NAMALWA (cell line): ENCODE measurements at regions not wholly inside any gene's neighbourhood (a gene's known extent, or its start where the extent isn't known, plus 50 kb on each side); places are given as distances from the start of the nearest gene placed in this dataset.

Experiments
- DNase-seq: peaks from one replicate; pipeline ENCODE4 v3.0.0-alpha.2; 2015; ENCODE audit warnings: low spot score

DNA sequence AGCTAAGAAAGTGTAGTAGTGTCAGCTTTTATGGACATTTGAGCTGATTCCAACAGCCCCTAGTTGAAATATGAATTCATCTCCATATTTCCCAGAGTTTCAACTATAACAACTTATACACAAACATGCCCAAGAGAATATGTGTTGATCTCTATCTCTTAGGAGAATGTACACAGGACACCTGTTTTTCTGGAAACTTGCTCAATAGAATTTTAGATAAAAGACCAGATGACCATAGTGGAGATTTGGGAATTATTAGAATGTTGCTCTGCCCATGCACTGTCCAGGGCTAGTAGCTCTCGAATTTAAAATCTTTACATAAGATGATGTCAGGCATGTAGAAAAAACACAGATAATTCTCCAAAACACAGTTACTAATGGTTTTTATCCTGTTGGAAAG is 162.3 kb upstream of the VRK2 start:
- no peak for DNase-seq

DNA sequence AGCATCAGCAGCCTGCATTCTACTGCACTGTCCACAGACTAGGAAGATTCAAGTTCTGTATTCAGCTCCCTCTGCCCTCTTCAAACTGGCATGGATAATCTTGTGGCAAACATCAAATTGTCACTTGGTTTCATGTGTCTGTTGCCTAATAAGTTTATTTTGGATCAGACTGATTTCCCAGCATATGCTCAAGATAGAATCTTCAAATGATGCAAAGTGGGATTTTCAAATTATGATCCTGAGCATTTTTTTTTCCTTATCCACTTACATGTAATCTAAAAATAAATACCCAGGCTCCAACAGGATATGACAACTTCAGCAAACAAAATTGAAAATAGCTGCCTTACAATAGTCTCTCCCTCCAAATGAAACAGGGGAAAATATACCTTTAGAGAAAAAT is 160.9 kb upstream of the VRK2 start:
- DNase-seq: no peak

DNA sequence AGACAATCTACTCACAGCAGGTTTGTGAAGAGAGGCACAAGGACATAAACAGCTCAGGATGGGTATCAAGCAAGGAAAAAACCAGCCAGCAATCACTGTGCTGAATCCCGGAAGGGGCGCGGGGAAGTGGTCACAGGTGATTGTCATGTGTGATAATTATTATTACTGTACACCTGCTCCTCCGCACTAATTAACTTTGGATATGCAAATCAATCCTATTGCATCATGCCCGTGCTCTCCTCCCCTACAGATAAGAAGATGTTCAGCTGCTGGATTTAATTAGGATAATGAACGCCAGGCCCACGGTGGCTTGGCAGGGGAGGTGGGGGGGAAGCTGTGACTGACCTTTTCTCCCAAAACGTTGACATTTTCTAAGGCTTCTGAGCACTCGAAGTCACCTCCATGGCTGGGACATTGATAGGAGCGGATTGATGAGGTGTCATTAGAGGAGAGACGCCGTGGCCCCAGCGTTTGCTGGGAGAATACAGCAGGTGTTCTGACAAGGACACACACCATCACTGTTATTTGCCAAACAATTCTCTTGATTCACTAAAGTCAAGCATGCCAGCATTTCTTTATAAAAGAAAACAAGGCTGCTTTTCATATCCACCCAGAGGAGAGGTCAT is 160.3 kb upstream of the VRK2 start:
- no peak for DNase-seq

DNA sequence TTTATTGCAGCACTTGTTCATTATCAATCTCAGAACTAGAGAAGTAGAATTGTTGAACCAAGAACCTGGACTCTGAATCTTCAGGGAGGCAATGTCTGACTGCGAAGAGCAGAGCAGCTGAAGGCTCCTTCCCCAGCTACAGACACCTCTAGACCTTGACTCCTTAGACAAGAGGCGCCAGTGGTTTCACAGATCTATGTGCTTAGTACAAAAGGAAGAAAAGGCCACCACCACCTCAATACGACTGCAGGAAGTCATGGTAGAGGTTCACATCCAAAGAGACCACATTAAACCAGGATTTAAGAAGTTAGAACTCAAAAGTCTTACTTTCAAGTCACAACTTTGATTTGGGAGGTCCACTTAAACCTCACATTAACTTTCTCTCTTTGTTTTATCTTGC is 158.1 kb upstream of the VRK2 start:
- no peak for DNase-seq

DNA sequence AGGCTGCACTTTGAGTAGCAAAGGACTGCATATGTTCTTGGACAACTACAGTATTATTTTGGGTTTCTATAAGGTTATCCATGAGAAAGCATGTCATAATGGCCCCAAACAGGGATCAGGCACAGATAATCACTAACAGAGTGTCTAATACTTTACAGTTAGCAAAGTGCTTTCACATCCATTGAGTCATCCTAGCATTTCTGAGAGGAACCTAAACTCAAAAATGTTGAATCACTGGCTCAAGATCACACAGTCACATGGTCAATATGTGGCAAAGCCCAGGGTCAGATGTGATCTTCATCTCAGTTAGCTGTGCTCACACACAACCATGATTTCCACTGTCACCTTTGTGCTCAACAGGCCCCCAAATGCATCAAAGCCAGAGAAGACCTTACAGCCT is 156.1 kb upstream of the VRK2 start:
- no peak for DNase-seq

DNA sequence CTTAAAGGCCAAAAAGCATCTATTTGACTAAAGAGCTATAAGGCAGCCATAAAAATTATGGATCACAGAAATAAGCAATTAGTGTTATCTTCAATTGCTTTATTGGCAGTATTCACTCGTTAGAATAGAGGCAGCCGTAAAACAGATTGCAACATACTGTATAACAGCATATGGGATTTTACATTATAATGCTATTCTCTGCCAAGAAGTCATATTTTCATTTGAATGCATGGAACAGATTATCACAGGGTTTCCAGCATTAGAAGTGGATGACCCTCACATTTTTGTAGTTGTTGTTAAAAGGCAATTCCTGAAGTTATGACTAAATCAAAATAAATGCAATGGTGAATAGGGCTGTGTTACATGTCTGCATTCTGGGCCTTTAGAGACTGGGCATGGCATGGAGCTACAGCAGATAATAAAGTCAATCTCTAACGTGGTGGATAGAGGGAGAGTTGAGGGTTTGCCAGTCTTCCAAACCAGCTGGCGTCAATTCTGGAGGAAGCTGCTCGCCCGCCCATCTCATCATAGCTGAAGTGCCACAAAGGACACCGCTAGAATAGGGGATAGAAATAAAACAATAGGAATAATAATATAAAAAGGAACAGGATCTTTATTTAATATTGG is 155.4 kb upstream of the VRK2 start:
- no peak for DNase-seq

DNA sequence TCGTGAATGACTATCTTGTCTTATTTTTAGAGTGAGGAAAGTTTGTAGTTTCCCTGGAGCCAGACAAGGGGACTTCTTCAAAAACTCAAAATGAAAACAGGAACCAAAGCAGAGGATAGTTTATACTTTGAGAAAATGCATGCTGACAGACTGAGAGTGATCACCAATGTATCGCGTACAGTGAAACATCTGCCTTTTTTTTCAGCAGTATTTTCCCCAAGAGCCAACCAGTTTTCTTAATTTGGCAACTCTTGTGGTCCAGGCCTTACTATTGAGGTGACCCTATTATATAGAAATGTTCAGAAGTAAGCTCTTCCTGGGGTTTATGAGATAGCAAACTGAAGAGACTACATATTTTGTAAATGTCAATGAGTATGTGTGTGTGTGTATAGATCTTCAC is 153.7 kb upstream of the VRK2 start:
- no peak for DNase-seq

DNA sequence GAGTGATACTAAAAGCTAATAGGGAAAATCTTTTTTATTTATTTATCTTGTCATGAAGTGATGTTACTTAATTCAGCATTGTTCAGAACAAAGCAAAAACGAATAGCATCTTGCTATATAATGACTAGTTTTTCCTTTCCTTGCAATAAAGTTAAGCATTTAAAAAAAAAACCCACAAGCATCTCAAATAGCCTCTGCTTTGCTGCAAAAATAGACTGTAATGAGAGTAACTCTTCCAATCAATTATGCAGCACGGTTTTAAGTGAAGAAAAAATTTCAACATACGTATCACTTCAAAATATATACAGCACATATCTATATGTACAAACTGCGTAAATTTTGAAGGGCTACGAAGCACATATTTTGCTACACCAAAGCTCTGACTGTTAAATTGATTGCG is 153.3 kb upstream of the VRK2 start:
- DNase-seq: no peak

DNA sequence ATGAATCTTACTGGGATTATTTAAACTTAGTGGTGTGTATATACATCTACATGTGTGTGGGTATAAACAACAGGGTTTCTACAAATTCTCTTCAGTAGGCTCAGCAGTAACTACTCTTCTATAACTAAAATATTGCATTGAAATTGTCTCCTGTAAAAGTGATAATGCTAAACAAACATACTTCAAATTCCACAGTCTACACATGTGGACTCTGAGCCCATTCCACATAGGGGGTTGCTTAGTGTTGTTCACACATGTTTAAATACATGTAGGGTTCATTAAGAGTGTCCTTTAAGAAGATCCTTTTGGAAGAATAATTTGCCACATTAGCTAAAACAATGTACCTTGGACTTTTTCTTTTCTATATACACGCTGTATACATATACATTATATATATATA is 152.8 kb upstream of the VRK2 start:
- no peak for DNase-seq

DNA sequence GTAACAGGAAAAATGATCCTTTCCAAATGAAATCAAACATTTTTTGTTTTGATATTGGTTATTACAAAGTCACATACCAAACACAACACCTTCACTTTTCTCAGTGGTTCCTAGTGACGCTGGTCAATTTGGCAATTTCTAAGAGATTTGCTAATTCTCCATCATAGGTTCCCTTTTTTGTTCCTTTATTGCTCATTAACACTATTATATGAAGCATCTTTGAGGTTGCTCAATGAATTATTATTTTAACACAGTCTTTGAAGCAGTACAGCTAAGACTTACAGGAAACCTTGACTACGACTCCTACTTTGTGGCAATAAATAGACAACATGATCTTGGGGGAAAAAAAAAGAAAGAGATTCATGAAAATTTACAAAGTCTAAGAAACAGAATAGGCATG is 152.2 kb upstream of the VRK2 start:
- DNase-seq: no peak

DNA sequence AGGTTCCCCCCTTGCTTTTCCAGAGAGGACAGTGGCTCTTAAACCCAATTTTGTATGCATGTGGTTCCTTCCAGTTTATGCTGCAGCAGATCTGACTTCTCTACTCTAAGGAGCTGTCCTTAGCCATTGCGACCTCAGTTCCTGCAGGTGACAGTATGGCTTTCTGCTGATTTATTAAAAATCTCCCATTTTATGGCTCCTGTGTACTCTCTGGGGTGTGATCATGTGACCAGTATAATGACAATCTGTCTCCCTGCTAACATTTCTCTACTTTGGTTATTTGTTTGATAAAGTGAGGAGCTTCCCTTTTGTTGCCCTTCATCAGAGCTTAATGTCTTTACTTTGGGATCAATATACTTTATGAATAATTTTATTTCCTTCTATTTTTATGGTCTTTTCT is 148.7 kb upstream of the VRK2 start:
- DNase-seq: no peak

DNA sequence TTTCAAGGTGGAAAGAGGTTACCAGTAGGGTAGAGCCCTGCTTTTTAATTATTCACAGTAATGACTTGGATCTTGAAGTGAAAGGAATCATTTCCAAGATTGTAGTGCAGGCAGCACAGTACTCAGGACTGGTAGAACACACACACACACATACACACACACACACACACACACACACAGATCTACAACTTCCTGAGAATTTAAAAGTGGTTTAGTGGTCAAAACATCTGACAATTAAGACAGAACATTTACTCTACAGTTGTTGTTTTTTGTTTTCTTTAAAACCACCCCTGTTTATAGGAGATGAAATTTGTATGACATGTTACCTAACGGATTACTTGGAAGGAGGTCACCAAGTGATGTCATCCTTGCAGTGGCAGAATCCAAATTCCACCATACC is 146.7 kb upstream of the VRK2 start:
- DNase-seq: no peak

DNA sequence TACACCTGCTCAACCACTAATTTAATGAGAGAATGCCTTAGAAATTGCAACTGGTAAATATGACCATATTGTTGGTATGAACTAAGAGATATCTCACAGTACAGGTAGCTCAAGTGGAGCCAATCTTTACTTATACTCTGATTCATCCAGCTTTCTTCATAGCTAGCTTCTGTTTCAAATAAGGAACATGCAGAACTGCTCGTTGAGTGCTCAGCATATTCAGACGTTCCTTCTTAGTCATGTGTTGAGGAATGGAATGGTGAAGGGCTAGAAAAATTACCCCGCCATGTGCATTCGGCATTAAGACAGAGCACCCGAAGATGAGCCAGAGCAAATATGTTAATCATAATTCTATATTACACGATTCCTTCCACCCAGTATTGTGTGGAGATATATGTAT is 144.0 kb upstream of the VRK2 start:
- no peak for DNase-seq

DNA sequence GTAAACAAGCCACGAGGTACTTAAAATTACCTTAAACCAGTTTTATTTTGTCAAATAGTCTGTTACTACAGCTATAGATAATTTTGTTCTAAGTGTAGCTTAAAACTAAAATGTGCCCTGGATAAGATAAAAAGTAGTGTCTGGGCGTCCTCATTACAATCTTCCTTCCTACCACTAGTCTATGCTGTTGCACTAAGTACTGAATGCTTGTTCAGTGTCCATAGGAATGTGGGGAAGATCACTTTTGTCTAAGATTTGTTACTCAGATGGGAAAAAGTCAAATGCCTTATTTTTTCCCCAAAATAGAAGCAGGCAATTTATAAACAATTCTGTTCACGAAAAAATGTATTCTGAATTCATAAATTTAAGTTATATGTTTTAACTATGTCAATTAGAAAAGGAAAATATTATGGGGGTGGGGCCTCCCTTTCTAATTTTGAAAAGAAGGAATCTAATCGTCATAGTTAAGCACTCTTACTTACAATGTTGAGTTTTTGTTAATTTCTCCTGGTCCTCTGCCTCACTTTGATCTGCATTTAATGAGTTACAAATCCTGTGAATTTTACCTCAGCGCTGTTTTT is 140.4 kb upstream of the VRK2 start:
- DNase-seq: peak; percentile 65

DNA sequence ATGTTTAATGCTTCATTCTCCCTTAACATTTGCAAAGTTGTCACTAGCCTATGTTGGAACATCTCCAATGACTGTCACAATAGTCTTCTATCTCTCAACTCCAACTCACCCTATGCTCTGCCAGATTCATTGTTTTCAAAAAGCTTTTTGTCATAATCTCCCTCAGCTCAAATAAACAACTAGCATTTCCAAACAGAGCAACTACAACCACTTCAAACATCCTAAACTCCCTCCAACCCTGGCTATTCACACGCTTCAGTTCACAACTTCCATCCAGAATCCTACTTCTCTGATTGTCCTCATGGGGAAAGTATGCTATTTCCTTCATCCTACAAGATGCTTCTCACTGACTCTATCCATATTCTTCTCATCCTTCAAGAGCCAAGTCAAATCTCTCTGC is 139.2 kb upstream of the VRK2 start:
- no peak for DNase-seq

DNA sequence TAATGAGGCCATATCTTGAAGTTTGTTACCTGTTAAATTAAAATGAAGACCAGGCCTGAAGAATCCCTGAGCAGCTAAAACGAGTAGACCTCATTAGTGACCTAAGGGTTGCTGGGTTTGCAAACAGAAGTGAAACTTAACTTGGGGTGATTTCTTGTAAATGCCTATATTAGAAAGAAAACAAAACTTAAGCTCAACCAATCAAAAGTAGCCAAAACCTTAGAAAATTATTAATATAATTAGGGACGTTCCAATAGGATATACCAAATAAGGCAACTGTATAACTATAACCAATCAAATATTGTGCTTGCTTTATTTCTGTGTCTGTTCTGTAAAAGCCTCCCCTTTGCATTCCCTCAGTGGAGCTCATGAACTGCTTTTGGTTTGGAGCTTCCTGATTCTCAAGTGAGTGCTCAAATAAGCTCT is 137.9 kb upstream of the VRK2 start:
- DNase-seq: peak; percentile 51

DNA sequence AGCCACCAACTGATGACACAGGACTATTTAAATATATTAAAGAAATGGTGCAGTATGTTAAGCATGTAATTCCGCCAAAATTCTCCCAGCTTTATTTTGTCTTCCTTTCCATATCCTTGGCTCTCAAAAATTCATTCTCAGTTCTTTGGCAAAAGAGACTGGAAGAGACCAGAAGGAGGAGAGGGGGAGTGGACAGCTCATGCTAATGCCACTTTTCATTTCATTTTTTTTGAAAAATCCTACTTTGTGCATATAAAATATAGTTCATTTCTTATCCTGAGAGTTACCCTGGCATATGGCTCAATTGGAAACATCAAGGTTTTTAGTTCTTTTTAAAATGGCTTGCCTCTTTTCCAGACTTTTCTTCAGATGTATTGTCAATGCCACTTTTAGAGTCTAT is 128.5 kb upstream of the VRK2 start:
- no peak for DNase-seq

DNA sequence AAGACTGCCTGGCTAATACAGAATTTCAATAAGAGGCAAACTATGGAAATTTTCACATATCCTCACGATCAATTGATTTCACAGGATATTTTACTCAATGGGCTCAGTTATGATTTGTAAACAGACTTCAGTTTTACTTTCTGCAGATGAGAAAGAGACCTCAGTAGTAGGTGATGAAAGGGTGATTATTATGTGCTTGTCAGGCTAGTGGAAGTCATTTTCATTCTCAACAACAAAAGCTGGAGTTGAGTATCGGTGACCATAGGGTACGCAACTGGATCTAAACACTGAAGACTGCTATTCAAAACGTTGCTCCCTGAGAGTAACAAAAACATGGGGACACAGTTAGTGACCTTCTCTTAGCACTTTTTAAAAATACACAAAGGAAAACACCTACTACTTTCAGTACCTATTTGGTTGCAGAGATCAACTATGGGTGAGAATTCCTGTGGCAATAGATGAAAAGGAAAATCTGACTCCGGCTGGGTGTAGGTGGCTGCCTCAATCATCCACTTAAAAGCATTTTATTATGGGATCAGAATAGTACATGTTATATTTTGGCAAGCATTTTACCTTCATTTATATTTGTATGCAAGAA is 126.2 kb upstream of the VRK2 start:
- DNase-seq: no peak

DNA sequence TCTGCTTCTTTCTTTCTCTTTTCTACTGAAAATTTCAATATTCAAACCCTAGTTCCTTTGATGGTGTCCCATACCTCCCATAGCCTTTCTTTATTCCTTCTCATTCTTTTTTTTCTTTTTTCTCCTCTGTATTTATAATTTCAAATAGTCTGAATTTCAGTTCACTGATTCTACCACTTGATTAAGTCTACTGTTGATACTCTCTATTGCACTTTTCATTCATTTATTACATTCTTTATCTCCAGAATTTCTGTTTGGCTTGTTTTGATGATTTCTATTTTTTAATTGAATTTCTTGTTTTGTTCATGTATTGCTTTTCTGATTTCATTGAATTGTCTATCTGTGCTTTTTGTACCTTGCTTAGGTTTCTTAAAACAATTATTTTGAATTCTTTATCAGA is 111.9 kb upstream of the VRK2 start:
- DNase-seq: no peak

DNA sequence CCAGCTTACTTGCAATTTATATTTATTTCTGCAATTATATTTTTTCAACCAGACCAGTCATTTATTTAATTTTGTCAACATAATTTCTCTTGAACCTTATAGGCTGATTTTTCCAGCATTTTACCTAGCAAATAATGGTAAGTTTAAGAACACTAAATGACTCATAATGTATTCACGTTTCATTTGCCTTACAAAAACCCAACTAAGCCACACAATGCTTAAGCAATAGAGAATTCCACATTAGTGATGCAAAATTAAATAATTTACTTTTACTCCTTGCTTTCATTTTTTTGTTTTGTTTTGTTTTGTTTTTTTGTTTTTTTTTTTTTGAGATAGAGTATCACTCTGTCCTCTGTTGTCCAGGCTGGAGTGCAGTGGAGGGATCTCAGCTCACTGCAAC is 110.4 kb upstream of the VRK2 start:
- DNase-seq: no peak

DNA sequence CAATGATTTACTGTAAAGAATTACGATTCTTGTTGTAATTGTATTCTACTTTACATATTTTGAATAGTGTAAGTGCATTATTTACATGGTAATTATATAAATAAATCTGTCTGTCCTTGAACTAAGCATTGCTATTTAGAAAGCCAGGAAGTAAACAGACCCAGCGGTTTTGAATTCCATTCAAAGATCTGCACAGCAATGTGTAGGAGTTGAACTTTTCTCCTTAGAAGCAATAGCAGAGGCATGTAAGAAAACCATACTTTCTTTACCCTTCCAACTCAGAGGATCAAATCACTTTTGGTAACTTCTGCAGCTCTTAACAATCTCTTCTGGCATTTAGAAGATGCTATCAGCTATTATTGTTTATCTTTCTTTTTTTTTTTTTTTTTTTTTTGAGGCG is 109.2 kb upstream of the VRK2 start:
- DNase-seq: no peak

DNA sequence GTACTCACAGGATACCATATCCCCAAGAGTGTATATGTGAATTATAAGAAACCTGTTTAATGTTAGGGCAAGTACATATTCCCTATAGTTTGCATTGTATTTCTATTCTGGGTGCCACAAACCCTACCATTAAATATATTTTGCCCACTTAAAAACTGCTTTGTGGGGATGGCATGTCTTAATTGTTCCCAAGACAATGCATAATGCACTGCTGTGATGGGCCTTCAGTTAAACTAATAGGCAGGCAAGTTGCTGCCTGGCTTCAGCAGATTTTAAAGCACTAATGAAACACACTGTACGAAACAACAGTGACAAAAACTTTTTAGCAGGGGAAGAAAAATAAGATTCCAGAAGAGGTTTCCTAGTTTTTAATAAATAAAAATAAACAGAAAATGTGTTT is 104.8 kb upstream of the VRK2 start:
- DNase-seq: no peak

DNA sequence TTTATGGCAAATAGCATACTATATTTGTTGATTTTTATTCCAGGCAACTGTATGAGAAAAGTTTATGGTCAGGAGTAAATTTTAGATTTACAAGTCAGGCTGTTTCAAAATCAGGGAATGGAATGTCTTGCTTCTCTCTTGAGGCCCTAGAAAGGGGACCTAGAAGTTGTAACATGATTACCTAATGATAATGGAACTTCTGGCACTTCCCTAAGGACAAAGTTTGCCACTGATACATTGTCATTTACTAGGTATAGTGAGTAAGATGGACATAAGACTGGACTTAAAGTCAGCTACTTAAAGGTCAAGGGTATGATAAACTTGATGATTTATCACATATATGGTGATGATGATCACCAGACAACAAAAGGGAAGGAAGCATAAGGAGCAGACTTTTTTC is 103.3 kb upstream of the VRK2 start:
- DNase-seq: no peak

DNA sequence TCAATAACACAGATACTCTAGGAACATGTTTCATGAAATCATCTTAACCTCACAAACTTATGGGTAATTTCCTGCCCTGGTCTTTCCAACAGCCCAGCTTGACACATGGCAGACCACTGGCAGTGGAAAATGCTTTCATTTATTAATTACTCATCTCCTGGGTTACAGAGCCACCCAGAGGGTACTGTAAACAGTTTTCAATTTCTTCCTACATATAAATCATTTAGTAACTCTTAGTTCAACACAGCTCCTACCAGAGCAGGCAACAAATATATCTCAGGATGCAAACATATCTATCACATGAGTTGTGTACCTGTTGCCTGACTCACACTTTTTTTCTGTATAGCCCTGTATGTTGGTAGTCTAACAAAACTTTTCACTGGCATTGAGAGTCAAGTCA is 99.2 kb upstream of the VRK2 start:
- no peak for DNase-seq
